ENCODE measurements at regions not wholly inside any gene's neighbourhood (a gene's known extent, or its start where the extent isn't known, plus 50 kb on each side); places are given as distances from the start of the nearest gene placed in this dataset.
"Not testable (repeated sequence)": the region's sequence is repeated elsewhere in the genome, so short reads cannot be mapped to it uniquely, and the experiment has no call there.

GRCh38 chr7:1295776-1296355 is 63.2 kb downstream of the UNCX start:
- DNase-seq, result no peak
- H3K4me1 Mint-ChIP-seq, result peaks cover 5 to 25% of the 10 kb centered on the region in 2 donors
- H3K9me3 Mint-ChIP-seq, result no peaks in the 10 kb centered on the region
- H3K27ac Mint-ChIP-seq, result no peak overlapping the region
- H3K36me3 Mint-ChIP-seq, result no peaks in the 10 kb centered on the region
- H3K27me3 Mint-ChIP-seq (ENCODE audit: low read depth in 3 of 3), result peaks cover 0 to 6% (median 0%) of the 10 kb centered on the region in 3 donors
- H3K4me3 Mint-ChIP-seq, result no peak overlapping the region

DNA sequence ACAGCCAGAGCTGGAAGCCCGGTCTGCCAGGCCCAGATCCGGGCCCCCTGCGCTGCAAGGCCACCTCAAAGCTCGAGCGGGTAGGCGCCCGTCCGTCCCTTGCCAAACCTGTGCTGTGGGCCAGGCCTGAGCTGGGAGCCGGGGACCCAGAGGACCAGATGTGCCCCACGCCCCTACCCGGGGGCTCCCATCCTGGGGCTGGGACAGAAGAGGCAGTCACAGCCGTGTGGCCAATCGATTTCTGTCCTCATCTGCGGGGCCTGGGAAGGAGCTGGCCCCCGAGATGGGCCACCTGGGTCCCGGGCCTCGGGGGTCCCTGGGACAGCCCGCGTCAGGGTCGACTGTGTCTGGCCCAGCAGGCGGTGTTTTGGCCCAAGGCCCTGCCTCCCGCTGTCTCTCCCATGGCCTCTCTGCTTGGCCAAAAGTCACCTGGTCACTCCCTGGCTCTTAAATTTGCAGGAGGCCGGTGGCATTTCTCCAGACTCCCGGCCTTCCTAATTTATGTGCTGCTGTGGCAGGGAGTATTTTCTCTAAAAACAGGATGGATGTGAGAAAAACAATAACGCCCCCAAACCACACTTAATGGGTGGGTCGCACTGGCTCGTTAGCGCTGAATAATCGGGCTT is 63.8 kb downstream of the UNCX start:
- Mint-ChIP-seq H3K27ac (no peak overlapping the region), H3K27me3 (ENCODE audit: low read depth in 3 of 3) (peaks cover 0 to 6% (median 0%) of the 10 kb centered on the region in 3 donors), H3K36me3 (no peaks in the 10 kb centered on the region), H3K9me3 (no peaks in the 10 kb centered on the region), H3K4me1 (peaks cover 5 to 20% of the 10 kb centered on the region in 2 donors), H3K4me3 (peak overlapping the region; percentile 22 to 63 (median 47))
- DNase-seq, result no peak

- Mint-ChIP-seq H3K4me1 (peaks cover 5 to 16% of the 10 kb centered on the region in 2 donors), H3K9me3 (no peaks in the 10 kb centered on the region), H3K27me3 (ENCODE audit: low read depth in 3 of 3) (peaks cover 0 to 6% (median 0%) of the 10 kb centered on the region in 3 donors), H3K27ac (peak overlapping the region in 1 of 6 donors; percentile 40), H3K36me3 (no peaks in the 10 kb centered on the region), H3K4me3 (peak overlapping the region; percentile 22 to 63 (median 47))
- no peak for DNase-seq
Observed at GRCh38 chr7:1297017-1297960, 64.6 kb downstream of the UNCX start.

GRCh38 chr7:1298051-1298930 is 65.6 kb downstream of the UNCX start:
- no peaks in the 10 kb centered on the region for H3K9me3 Mint-ChIP-seq
- peaks cover 5 to 16% of the 10 kb centered on the region in 2 donors for H3K4me1 Mint-ChIP-seq
- peaks cover 0 to 6% (median 1%) of the 10 kb centered on the region in 3 donors for H3K27me3 Mint-ChIP-seq (ENCODE audit: low read depth in 3 of 3)
- H3K36me3 Mint-ChIP-seq, result no peaks in the 10 kb centered on the region
- H3K4me3 Mint-ChIP-seq, result no peak overlapping the region
- DNase-seq, result no peak
- no peak overlapping the region for H3K27ac Mint-ChIP-seq

GRCh38 chr7:1298931-1299885 is 66.5 kb downstream of the UNCX start:
- Mint-ChIP-seq H3K4me1 (peaks cover 5 to 16% of the 10 kb centered on the region in 2 donors), H3K27me3 (ENCODE audit: low read depth in 3 of 3) (peaks cover 2 to 8% (median 3%) of the 10 kb centered on the region in 3 donors), H3K9me3 (no peaks in the 10 kb centered on the region), H3K4me3 (no peak overlapping the region), H3K36me3 (no peaks in the 10 kb centered on the region), H3K27ac (no peak overlapping the region)
- no peak for DNase-seq

- peaks cover 5 to 11% of the 10 kb centered on the region in 2 donors for H3K4me1 Mint-ChIP-seq
- peaks cover 3 to 5% (median 3%) of the 10 kb centered on the region in 3 donors for H3K27me3 Mint-ChIP-seq (ENCODE audit: low read depth in 3 of 3)
- no peaks in the 10 kb centered on the region for H3K36me3 Mint-ChIP-seq
- no peak overlapping the region for H3K27ac Mint-ChIP-seq
- no peaks in the 10 kb centered on the region for H3K9me3 Mint-ChIP-seq
- no peak overlapping the region for H3K4me3 Mint-ChIP-seq
- DNase-seq, result no peak
Observed at GRCh38 chr7:1300206-1300605, 67.5 kb downstream of the UNCX start.

GRCh38 chr7:1300636-1301035 is 68.0 kb downstream of the UNCX start:
- Mint-ChIP-seq H3K4me3 (no peak overlapping the region), H3K36me3 (no peaks in the 10 kb centered on the region), H3K27me3 (ENCODE audit: low read depth in 3 of 3) (peaks cover 3 to 5% (median 4%) of the 10 kb centered on the region in 3 donors), H3K27ac (no peak overlapping the region), H3K9me3 (no peaks in the 10 kb centered on the region), H3K4me1 (peaks cover 5 to 11% of the 10 kb centered on the region in 2 donors)
- no peak for DNase-seq

GRCh38 chr7:1301054-1301881 is 68.6 kb downstream of the UNCX start:
- Mint-ChIP-seq H3K4me3 (no peak overlapping the region), H3K36me3 (no peaks in the 10 kb centered on the region), H3K4me1 (peaks cover 5 to 11% of the 10 kb centered on the region in 2 donors), H3K27me3 (ENCODE audit: low read depth in 3 of 3) (peaks cover 3 to 6% (median 5%) of the 10 kb centered on the region in 3 donors), H3K9me3 (no peaks in the 10 kb centered on the region), H3K27ac (no peak overlapping the region)
- DNase-seq, result no peak

GRCh38 chr7:1301882-1302251 is 69.2 kb downstream of the UNCX start:
- no peak overlapping the region for H3K27ac Mint-ChIP-seq
- H3K4me3 Mint-ChIP-seq, result no peak overlapping the region
- no peak for DNase-seq
- H3K9me3 Mint-ChIP-seq, result no peaks in the 10 kb centered on the region
- H3K4me1 Mint-ChIP-seq, result peaks cover 5 to 7% of the 10 kb centered on the region in 2 donors
- H3K27me3 Mint-ChIP-seq (ENCODE audit: low read depth in 3 of 3), result peaks cover 5 to 8% (median 6%) of the 10 kb centered on the region in 3 donors
- no peaks in the 10 kb centered on the region for H3K36me3 Mint-ChIP-seq

DNA sequence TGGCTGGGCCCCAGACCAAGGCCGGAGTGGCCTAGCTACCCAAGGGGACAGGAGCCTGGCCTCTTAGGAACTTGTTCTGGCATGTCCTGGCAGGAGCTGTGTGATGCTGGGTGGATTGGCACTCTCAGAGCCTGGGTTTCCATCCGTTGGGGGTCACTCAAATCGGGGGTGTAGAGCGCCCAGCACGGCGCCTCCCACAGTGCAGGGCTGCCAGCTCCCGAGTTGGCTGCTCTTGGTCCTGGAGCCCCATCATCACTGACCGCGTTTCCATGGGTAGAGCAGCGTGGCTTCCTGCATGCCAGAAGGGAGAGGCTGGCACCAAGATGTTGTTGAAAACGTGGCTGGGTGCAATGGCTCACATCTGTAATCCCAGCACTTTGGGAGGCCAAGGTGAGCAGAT is 70.3 kb downstream of the UNCX start:
- DNase-seq, result no peak
- Mint-ChIP-seq H3K4me3 (no peak overlapping the region), H3K27me3 (ENCODE audit: low read depth in 3 of 3) (peaks cover 5 to 6% (median 6%) of the 10 kb centered on the region in 3 donors), H3K36me3 (no peaks in the 10 kb centered on the region), H3K9me3 (no peaks in the 10 kb centered on the region), H3K4me1 (no peaks in the 10 kb centered on the region), H3K27ac (no peak overlapping the region)

DNA sequence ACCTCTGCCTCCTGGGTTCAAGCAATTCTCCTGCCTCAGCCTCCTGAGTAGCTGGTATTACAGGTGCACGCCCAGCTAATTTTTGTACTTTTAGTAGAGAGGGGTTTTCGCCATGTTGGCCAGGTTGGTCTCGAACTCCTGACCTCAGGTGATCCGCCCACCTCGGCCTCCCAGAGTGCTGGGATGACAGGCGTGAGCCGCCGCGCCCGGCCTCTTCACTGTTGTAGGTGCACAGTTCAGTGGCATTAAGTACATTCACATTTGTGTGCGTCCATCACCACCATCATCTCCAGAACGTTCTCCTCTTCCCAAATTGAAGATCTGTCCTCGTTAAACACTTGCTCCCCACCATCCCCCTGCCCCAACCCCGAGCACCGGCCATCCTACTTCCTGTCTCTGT is 71.3 kb downstream of the UNCX start:
- H3K36me3 Mint-ChIP-seq; H3K27ac Mint-ChIP-seq; H3K9me3 Mint-ChIP-seq; H3K4me3 Mint-ChIP-seq; H3K27me3 Mint-ChIP-seq (ENCODE audit: low read depth in 3 of 3); DNase-seq; H3K4me1 Mint-ChIP-seq: not testable (repeated sequence)

DNA sequence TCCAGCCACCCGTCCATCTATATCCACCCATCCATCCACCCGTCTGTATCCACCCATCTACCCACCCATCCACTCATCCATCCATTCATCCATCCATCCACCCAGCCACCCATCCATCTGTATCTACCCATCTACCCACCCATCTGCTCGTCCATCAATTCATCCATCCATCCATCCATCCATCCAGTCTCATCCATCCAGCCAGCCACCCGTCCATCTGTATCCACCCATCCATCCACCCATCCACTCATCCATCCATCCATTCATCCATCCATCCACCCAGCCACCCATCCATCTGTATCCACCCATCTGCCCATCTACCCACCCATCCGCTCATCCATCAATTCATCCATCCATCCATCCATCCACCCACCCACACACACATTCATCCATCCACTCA is 73.2 kb downstream of the UNCX start:
- no peak for DNase-seq
- no peak overlapping the region for H3K4me3 Mint-ChIP-seq
- H3K4me1 Mint-ChIP-seq, result no peaks in the 10 kb centered on the region
- no peaks in the 10 kb centered on the region for H3K36me3 Mint-ChIP-seq
- peaks cover 5 to 6% (median 6%) of the 10 kb centered on the region in 3 donors for H3K27me3 Mint-ChIP-seq (ENCODE audit: low read depth in 3 of 3)
- no peak overlapping the region for H3K27ac Mint-ChIP-seq
- H3K9me3 Mint-ChIP-seq, result no peaks in the 10 kb centered on the region

Measured in immature natural killer cell (primary cell).